Activated T-cell treated with anti-CD3 and anti-CD28 coated beads, Interleukin-2, amount 50 U/mL, for 1 hour (primary cell): ENCODE measurements at regions not wholly inside any gene's neighbourhood (a gene's known extent, or its start where the extent isn't known, plus 50 kb on each side); places are given as distances from the start of the nearest gene placed in this dataset.

Experiments used
- DNase-seq: peaks from one replicate; pipeline ENCODE4 v3.0.0-alpha.2; 2020

DNA sequence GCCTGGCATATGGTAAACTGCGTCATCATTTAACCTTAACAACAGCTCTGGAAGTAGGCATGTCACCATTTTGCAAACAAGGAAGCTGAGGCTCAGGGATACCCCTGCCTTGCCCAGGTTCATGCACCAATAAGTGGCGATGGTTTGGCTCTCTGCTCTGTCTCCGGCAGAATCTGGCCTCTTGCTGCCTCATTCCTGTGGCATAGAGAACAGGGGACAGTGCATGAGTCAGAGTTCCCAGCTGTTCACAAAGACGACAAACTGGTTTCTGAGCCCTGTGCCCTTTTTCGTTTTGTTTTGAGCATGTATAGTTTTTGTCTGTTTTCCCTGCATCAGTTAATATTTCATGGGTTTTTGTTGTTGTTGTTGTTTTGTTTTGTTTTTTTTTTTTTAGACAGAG, 236.8 kb downstream of the OPA1 start:
- DNase-seq: no peak

DNA sequence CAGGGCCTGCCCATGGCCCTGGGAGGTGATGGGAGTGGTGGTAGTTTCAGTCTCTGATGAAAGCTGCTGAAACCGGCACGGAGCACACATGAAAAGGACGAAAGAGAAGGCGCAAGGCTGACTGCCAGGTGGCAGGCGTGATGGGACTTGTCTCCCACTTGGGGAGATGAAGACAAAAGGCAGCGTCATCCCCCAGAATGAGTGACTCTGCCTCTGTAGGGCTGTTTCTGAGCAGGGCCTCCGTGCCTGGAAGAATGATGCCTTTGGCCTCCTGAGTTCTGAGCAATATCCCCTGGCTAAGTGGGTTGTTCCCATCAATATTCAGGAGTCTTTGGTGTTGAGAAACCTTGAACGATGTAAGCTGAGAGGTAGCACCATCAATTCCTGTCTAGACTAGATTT, 237.8 kb downstream of the OPA1 start:
- DNase-seq: no peak

DNA sequence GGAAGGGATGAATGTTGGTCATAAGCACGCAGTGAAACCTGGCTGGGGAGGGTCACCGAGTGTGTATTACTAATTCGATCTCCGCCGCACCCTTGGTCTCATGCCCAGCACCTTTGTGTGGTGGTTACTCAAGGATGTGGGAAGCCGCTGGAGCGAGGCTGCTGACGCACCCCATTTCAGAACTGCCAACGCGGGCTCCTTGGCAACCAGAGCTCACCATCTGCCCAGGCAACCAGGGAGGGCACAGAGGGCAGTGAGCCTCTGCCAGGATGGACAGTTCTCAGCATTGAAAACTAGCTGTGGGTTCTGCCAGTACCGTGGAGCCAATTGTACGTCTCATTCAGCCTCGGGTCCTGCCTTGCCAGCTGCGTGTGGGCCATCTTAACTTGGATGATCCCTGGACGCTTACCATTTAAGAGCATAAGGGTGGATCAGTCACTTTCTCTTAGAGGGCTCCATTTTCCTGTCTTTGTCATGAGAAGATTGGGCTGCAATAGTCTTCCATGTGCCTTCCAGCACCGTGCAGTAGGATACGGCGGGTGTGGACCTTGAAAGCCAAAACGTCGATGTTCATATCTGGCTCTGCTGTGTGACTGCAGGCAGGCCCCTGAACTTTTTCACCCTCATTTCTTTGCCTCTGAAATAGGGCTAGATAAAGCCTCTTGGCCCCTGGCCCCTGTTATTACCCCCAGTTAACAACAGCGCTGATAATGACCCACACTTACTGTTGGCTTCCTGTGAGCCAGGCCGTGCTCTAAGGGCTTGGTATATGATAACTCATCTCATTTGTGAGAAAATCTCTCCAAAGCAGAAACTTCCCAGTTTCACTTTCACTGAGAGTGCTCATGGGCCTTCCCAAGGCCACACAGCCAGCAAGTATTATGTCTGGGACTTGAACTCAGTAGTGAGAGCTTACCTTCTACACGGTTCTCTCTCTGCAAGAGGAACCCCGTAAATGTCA, 238.8 kb downstream of the OPA1 start:
- DNase-seq: no peak

- no peak for DNase-seq
Measured at GRCh38 chr3:193832833-193833413, 239.9 kb downstream of the OPA1 start.

GRCh38 chr3:193833592-193833991, 240.6 kb downstream of the OPA1 start:
- no peak for DNase-seq

DNA sequence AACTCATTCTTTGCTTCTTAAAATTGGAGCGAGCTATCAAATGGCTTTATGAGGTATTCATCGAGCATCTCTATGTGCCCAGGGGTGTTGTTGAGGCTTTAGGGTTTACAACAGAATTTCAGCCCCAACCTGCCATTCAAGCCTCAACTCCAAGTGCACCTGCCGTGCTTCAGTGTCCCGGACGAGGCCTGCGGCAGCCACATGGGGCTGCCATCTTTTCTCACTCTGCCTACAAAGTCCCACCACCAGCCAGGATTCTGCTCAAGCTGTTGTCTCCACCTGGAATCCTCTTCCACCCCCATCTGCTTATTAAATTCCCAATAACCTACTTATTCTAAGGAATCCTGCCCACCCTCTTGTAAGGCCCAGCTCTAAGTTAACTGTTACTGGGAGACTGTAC, 242.4 kb downstream of the OPA1 start:
- DNase-seq: no peak

GRCh38 chr3:193836511-193836910, 243.5 kb downstream of the OPA1 start:
- DNase-seq: no peak

DNA sequence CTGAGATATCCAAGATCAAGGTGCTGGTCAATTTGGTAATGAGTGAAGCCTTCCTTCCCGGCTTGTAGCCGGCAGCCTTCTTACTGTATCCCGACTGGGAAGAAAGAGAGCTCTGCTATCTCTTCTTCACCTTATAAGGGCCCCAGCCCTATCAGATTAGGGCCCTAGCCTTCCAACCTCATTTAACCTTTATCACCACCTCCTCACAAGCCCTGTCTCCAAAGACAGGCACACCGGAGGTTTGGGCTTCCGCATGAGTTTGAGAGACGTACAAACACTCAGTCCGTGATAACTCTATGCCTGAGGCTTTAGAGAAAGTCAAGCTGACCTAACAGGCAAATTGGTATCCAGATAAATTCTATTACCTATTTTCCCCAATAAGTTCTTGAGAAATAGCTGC, 243.9 kb downstream of the OPA1 start:
- DNase-seq: no peak

DNA sequence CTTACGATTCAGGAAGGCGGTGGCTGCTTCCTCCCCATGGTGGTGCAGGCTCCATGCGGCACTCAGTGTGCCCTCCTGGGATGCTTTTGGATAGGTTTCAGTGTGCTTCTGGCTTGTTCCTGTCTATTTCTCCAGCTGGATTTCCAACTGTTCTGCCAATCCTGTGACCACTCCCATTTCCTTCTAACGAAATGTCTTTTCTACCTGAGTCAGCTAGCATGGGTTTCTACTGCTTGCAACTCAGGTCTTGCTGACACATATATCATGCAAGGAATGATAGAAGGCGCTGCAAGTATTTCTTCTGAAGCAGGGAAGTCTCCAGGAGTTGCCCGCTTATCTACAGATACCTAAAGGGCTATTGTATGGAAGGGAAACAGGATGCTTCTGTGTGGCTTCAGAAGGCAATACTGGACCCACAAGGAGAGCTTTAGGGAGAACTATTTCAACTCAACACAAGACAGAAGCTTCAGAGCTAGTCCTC, 244.4 kb downstream of the OPA1 start:
- DNase-seq: no peak

- DNase-seq: no peak
Measured at GRCh38 chr3:193840111-193840641, 247.2 kb downstream of the OPA1 start.

DNA sequence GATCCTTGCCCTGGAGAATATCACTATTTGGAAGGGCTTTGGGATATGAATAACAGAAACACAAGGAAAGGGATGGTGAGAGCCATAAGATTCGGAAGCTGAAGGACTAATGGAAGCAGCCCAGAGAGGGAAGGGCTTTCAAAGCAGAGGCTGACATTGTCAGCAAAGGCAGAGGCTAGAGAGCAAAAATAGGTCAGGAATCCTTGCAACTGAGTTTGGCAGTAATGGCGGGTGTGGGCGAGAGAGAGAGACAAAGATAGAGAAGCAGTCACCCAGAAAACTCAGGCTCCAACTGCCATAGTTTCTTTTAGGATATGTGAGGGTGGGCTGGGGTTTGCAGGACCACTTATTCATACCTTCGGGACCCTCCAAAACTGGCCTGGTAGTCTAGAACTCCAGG, 248.6 kb downstream of the OPA1 start:
- no peak for DNase-seq

- DNase-seq: no peak
Measured at GRCh38 chr3:193842029-193842798, 249.2 kb downstream of the OPA1 start.

DNA sequence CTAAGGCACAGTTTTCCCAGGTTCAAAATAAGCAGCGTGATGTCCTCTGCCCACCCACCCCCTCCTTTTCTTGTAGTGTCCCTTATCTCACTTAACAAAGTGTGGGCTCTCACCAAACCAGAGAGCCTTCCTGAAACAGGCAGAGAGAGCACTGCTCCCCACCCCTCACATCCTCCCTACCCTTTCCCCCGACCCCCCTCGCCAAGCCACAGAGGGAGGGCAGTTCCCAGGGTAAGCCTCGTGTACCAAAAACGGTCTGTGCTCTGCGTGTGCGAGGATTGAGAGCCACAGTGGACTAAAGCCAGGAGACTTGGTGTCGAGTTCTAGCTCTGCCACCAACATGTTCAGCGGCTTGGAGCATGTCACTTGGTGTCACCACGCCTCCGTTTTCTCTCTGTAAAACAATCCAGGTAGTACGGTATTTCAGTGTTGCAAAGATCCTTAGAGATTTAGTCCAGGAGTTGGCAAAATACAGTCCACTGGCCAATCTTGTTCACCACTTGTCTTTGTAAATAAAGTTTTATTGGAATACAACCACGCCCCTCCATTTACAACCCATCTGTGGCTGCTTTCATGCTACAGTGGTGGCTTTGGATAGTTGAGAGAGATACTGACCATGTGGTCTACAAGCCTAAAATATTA, 249.9 kb downstream of the OPA1 start:
- DNase-seq: no peak

- no peak for DNase-seq
Measured at GRCh38 chr3:193843474-193844301, 250.7 kb downstream of the OPA1 start.

GRCh38 chr3:193844472-193844871, 251.5 kb downstream of the OPA1 start:
- no peak for DNase-seq

DNA sequence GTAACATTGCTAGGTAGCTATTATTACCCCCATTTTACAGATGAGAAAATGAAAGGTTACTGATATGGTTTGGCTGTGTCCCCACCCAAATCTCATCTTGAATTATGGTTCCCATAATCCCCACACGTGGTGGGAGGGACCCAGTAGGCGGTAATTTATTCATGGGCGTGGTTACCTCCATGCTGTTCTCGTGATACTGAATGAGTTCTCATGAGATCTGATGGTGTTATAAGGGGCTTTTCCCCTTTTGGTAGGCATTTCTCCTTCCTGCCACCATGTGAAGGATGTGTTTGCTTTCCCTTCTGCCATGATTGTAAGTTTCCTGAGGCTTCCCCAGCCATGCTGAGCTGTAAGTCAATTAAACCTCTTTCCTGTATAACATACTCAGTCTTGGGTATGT, 252.1 kb downstream of the OPA1 start:
- DNase-seq: no peak

GRCh38 chr3:193846569-193846968, 253.6 kb downstream of the OPA1 start:
- no peak for DNase-seq

DNA sequence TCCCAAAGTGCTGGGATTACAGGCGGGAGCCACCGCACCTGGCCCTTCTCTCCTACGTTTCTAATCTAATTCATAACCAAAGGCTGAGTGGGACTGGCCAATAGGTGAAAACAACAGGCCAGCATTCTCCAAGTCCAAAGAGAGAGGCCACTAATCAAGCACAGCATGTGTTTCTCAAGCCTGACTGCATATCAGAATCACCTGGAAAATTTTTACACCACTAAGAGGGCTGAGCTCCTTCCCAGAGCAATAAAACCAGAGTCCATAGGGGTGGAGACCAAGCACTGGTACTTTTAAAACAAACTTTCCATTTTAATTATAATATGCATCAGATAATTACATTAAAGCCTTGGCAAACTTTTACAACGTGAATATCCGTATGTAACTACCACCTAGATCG, 254.4 kb downstream of the OPA1 start:
- no peak for DNase-seq

- no peak for DNase-seq
Measured at GRCh38 chr3:193848547-193848946, 255.5 kb downstream of the OPA1 start.

- no peak for DNase-seq
Measured at GRCh38 chr3:193850084-193850619, 257.1 kb downstream of the OPA1 start.

GRCh38 chr3:193851428-193851847, 258.4 kb downstream of the OPA1 start:
- DNase-seq: no peak
